ENCODE measurements at regions not wholly inside any gene's neighbourhood (a gene's known extent, or its start where the extent isn't known, plus 50 kb on each side); places are given as distances from the start of the nearest gene placed in this dataset.

- Histone ChIP-seq H3K36me3 (no peaks in the 10 kb centered on the region), H3K27me3 (no peaks in the 10 kb centered on the region), H3K4me3 (no peak overlapping the region), H3K27ac (no peak overlapping the region), H3K9me3 (no peaks in the 10 kb centered on the region), H3K4me1 (no peaks in the 10 kb centered on the region)
- no peak for TF ChIP-seq CTCF (IDR thresholded peaks at IDR 0.05)
- DNase-seq (ENCODE audit: low spot score): no peak
Measured at GRCh38 chr10:85226596-85226995, 898.2 kb downstream of the CCSER2 start.

GRCh38 chr10:85228726-85229125, 900.3 kb downstream of the CCSER2 start:
- no peak for TF ChIP-seq CTCF (IDR thresholded peaks at IDR 0.05)
- H3K27me3 ChIP-seq: no peaks in the 10 kb centered on the region
- H3K4me3 ChIP-seq: no peak overlapping the region
- DNase-seq (ENCODE audit: low spot score): no peak
- H3K4me1 ChIP-seq: no peaks in the 10 kb centered on the region
- H3K27ac ChIP-seq: no peak overlapping the region
- no peaks in the 10 kb centered on the region for H3K9me3 ChIP-seq
- no peaks in the 10 kb centered on the region for H3K36me3 ChIP-seq

GRCh38 chr10:85231534-85232270, 903.3 kb downstream of the CCSER2 start:
- Histone ChIP-seq H3K27me3 (no peaks in the 10 kb centered on the region), H3K4me1 (no peaks in the 10 kb centered on the region), H3K27ac (no peak overlapping the region), H3K4me3 (no peak overlapping the region), H3K36me3 (no peaks in the 10 kb centered on the region), H3K9me3 (no peaks in the 10 kb centered on the region)
- no peak for DNase-seq (ENCODE audit: low spot score)
- no peak for TF ChIP-seq CTCF (IDR thresholded peaks at IDR 0.05)

GRCh38 chr10:85235258-85235657, 906.9 kb downstream of the CCSER2 start:
- TF ChIP-seq CTCF (IDR thresholded peaks at IDR 0.05): no peak
- no peak overlapping the region for H3K4me3 ChIP-seq
- H3K27me3 ChIP-seq: no peaks in the 10 kb centered on the region
- DNase-seq (ENCODE audit: low spot score): no peak
- no peaks in the 10 kb centered on the region for H3K9me3 ChIP-seq
- H3K27ac ChIP-seq: no peak overlapping the region
- H3K36me3 ChIP-seq: no peaks in the 10 kb centered on the region
- H3K4me1 ChIP-seq: no peaks in the 10 kb centered on the region

GRCh38 chr10:85238676-85239075, 910.3 kb downstream of the CCSER2 start:
- Histone ChIP-seq H3K36me3 (no peaks in the 10 kb centered on the region), H3K27me3 (no peaks in the 10 kb centered on the region), H3K9me3 (no peaks in the 10 kb centered on the region), H3K4me3 (no peak overlapping the region), H3K27ac (no peak overlapping the region), H3K4me1 (no peaks in the 10 kb centered on the region)
- no peak for TF ChIP-seq CTCF (IDR thresholded peaks at IDR 0.05)
- DNase-seq (ENCODE audit: low spot score): no peak

GRCh38 chr10:85250304-85250703, 921.9 kb downstream of the CCSER2 start:
- no peak for DNase-seq (ENCODE audit: low spot score)
- Histone ChIP-seq H3K4me3 (no peak overlapping the region), H3K9me3 (no peaks in the 10 kb centered on the region), H3K27me3 (no peaks in the 10 kb centered on the region), H3K36me3 (no peaks in the 10 kb centered on the region), H3K4me1 (no peaks in the 10 kb centered on the region), H3K27ac (no peak overlapping the region)
- no peak for TF ChIP-seq CTCF (IDR thresholded peaks at IDR 0.05)

All from right atrium auricular region (tissue), 2 donors.